ENCODE measurements at regions not wholly inside any gene's neighbourhood (a gene's known extent, or its start where the extent isn't known, plus 50 kb on each side); places are given as distances from the start of the nearest gene placed in this dataset.
A peak's percentile ranks its signal among the peaks of the same experiment; 100 is the strongest.

DNA sequence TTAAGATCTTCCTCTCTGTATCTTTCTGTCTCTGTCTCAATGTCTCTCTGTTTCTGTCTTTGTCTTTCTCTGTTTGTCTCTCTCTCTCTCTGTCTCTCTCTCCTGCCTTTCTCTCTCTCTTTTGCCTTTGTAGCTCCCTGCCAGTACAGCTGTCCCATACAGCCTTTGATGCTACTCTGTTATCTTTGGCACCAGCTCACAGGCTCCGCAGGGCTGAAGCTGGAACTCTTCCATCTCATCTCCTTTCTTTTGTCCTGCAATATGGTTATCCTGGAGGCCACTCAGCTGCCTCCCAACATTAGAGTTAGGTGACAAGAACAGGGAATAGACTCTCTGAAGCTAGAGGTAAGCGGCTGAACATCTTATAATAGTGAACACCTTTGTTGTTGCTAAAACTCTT lies 354.3 kb upstream of the NEGR1 start:
- no peaks in the 10 kb centered on the region for H3K4me1 ChIP-seq (ENCODE audit: control insufficient read depth in 1 of 2, low read depth in 2 of 2)
- no peak overlapping the region for H3K27ac ChIP-seq
- no peak overlapping the region for H3K4me3 ChIP-seq
- no peaks in the 10 kb centered on the region for H3K27me3 ChIP-seq (replicated peaks; ENCODE audit: insufficient read depth)
- DNase-seq (ENCODE audit: low spot score) (no peak), ATAC-seq (ENCODE audit: insufficient number of reproducible peaks, low FRiP score, low read depth) (no peak)
- TF ChIP-seq, protein P1, sequence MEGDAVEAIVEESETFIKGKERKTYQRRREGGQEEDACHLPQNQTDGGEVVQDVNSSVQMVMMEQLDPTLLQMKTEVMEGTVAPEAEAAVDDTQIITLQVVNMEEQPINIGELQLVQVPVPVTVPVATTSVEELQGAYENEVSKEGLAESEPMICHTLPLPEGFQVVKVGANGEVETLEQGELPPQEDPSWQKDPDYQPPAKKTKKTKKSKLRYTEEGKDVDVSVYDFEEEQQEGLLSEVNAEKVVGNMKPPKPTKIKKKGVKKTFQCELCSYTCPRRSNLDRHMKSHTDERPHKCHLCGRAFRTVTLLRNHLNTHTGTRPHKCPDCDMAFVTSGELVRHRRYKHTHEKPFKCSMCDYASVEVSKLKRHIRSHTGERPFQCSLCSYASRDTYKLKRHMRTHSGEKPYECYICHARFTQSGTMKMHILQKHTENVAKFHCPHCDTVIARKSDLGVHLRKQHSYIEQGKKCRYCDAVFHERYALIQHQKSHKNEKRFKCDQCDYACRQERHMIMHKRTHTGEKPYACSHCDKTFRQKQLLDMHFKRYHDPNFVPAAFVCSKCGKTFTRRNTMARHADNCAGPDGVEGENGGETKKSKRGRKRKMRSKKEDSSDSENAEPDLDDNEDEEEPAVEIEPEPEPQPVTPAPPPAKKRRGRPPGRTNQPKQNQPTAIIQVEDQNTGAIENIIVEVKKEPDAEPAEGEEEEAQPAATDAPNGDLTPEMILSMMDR (IDR thresholded peaks at IDR 0.05): no peak
- no peaks in the 10 kb centered on the region for H3K9me3 ChIP-seq
- H3K36me3 ChIP-seq: no peaks in the 10 kb centered on the region

DNA sequence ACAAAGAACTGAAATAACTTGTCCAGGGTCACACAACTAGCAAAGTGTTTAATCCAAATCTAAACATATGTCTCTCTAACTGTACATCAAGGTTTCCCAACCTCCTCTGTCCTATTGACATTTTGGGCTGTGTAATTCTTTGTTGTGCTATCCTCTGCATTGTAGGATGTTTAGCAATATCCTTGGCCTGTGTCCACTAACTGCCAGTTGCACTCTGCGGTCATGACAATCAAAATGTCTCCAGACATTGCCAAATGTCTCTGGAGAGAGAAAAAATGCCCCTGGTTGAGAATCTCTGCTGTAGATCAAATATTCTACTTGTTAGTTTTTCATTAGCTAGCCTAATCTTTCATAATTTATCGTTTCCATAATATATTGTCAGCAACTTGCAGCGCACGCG lies 353.4 kb upstream of the NEGR1 start:
- no peak for ATAC-seq (ENCODE audit: insufficient number of reproducible peaks, low FRiP score, low read depth)
- Histone ChIP-seq H3K4me3 (no peak overlapping the region), H3K27ac (no peak overlapping the region), H3K27me3 (replicated peaks; ENCODE audit: insufficient read depth) (no peaks in the 10 kb centered on the region), H3K9me3 (no peaks in the 10 kb centered on the region), H3K4me1 (ENCODE audit: control insufficient read depth in 1 of 2, low read depth in 2 of 2) (no peaks in the 10 kb centered on the region), H3K36me3 (no peaks in the 10 kb centered on the region)
- TF ChIP-seq, protein P1 (IDR thresholded peaks at IDR 0.05): no peak
- no peak for DNase-seq (ENCODE audit: low spot score)

DNA sequence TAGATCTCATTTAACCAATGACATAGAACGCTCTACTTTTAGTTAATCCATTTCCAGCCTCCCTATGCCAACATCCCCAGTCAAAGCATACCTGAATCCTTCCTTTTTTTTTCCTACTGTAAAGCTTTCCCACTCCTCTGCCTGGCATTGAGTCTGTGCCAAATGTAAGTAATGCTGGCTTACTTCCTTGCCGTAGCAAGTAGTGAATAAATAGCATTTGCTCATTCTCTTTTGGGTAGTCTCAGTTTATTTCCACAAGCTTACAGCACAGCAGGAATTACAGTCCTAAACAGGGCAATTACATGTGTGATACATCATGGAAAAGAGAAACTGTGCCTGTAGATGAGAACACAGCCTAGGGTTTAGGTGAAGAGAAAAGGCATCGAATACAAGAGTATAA lies 352.6 kb upstream of the NEGR1 start:
- Histone ChIP-seq H3K36me3 (no peaks in the 10 kb centered on the region), H3K27ac (no peak overlapping the region), H3K27me3 (replicated peaks; ENCODE audit: insufficient read depth) (no peaks in the 10 kb centered on the region), H3K4me1 (ENCODE audit: control insufficient read depth in 1 of 2, low read depth in 2 of 2) (no peaks in the 10 kb centered on the region), H3K4me3 (no peak overlapping the region), H3K9me3 (no peaks in the 10 kb centered on the region)
- TF ChIP-seq, protein P1 (IDR thresholded peaks at IDR 0.05): no peak
- DNase-seq (ENCODE audit: low spot score): no peak
- ATAC-seq (ENCODE audit: insufficient number of reproducible peaks, low FRiP score, low read depth): no peak

DNA sequence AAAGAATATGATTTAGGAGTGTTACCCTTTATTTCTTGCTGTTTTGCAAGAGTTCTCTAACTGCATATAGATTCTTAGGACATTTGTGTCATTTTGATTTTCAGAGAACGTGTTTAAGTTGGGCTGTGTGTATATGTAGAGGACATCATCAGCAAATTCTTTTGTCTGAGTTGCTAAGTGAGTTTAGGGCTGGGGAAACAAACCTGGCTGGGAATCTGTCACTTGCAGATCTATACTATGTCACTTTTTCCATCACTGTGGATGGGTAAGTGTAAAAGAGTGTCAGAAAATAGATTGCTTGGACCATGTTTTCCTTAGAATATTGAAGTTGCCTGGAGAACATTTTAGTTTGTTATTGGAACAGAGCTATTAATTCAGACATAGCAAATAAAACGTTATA lies 349.1 kb upstream of the NEGR1 start:
- DNase-seq (ENCODE audit: low spot score) (no peak), ATAC-seq (ENCODE audit: insufficient number of reproducible peaks, low FRiP score, low read depth) (no peak)
- no peak overlapping the region for H3K27ac ChIP-seq
- H3K36me3 ChIP-seq: no peaks in the 10 kb centered on the region
- no peak overlapping the region for H3K4me3 ChIP-seq
- TF ChIP-seq, protein P1 (IDR thresholded peaks at IDR 0.05): no peak
- H3K9me3 ChIP-seq: no peaks in the 10 kb centered on the region
- no peaks in the 10 kb centered on the region for H3K4me1 ChIP-seq (ENCODE audit: control insufficient read depth in 1 of 2, low read depth in 2 of 2)
- no peaks in the 10 kb centered on the region for H3K27me3 ChIP-seq (replicated peaks; ENCODE audit: insufficient read depth)

DNA sequence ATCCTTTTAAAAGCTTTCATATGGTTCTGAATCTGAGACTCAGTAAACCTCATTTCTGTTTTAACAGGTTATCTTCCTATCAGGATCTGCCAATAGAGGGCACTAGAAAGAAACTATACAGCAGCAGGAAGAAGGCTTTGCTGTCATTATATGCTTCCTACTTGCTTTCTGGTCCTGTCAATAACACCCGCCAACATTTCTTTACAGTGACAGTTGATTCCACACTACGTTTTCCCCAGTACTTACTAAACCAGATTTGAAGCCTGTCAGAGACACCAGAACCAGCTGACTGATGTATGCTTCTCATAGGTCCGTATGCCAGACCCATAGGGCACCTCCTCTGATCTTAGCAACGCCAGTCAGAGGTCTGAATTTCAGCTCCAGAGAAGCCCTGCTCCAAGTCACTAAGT lies 341.0 kb upstream of the NEGR1 start:
- Histone ChIP-seq H3K4me3 (peak overlapping the region; percentile 71), H3K27me3 (replicated peaks; ENCODE audit: insufficient read depth) (no peaks in the 10 kb centered on the region), H3K9me3 (no peaks in the 10 kb centered on the region), H3K4me1 (ENCODE audit: control insufficient read depth in 1 of 2, low read depth in 2 of 2) (no peaks in the 10 kb centered on the region), H3K27ac (no peak overlapping the region), H3K36me3 (no peaks in the 10 kb centered on the region)
- ATAC-seq (ENCODE audit: insufficient number of reproducible peaks, low FRiP score, low read depth) (no peak), DNase-seq (ENCODE audit: low spot score) (no peak)
- TF ChIP-seq, protein P1 (IDR thresholded peaks at IDR 0.05): peak; percentile 44

All from thoracic aorta (tissue), 2 donors.